Activated T-helper 9 cell treated with anti-CD3 and anti-CD28 coated beads, Interleukin-2, amount 50 U/mL, for 16 hours (primary cell): ENCODE measurements at regions not wholly inside any gene's neighbourhood (a gene's known extent, or its start where the extent isn't known, plus 50 kb on each side); places are given as distances from the start of the nearest gene placed in this dataset.
"Not testable (repeated sequence)": the region's sequence is repeated elsewhere in the genome, so short reads cannot be mapped to it uniquely, and the experiment has no call there.

Experiments
- DNase-seq: peaks from one replicate; pipeline ENCODE4 v3.0.0-alpha.2; 2020; ENCODE audit warnings: low read depth

DNA sequence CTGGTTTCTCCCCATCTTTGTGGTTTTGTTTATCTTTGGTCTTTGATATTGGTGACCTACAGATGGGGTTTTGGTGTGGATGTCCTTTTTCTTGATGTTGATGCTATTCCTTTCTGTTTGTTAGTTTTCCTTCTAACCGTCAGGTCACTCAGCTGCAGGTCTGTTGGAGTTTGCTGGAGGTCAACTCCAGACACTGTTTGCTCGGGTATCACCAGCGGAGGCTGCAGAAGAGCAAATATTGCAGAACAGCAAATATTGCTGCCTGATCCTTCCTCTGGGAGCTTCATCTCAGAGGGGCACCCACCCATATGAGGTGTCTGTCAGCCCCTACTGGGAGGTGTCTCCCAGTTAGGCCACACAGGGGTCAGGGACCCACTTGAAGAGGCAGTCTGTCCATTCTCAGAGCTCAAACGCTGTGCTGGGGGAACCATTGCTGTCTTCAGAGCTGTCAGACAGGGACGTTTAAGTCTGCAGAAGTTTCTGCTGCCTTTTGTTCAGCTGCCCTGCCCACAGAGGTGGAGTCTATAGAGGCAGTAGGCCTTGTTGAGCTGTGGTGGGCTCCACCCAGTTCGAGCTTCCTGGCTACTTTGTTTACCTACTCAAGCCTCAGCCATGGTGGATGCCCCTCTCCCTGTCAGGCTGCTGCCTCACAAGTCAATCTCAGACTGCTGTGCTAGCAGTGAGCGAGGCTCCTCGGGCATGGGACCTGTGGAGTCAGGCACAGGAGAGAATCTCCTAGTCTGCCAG lies 94.8 kb upstream of the BNIP2 start:
- DNase-seq = not testable (repeated sequence)

GRCh38 chr15:59779110-59779509 lies 90.0 kb upstream of the BNIP2 start:
- DNase-seq = no peak

DNA sequence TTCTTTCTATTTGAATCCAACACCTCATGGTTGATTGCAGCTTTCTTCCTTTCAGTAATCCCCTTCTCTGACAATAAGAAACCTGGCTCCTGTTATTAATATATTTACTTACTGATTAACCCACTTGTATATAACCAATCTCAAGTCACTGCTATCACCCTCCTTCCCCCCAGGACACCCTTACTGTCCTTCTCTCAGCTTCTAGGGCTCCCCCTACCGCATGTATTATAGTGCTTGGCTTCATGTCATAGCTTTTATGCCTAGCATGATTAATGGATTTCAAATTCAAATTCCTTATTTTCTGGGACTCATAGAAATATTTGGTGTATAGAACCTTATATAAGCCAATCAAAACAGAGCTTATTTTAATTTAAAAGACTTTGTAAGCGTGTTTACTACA lies 75.7 kb upstream of the BNIP2 start:
- DNase-seq = no peak

- no peak for DNase-seq
Measured at GRCh38 chr15:59762558-59762957, 73.4 kb upstream of the BNIP2 start.

DNA sequence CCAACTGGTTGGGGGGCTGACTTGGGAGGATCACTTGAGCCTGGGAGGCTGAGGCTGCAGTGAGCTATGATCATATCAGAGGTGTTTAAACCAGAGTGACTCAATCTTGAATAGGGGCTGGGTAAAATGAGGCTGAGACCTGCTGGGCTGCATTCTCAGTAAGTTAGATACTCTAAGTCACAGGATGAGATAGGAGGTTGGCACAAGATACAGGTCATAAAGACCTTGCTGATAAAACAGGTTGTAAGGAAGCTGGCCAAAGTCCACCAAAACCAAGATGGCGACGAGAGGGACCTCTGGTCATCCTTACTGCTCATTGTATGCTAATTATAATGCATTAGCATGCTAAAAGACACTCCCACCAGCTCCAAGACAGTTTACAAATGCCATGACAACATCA lies 71.1 kb upstream of the BNIP2 start:
- DNase-seq = not testable (repeated sequence)

DNA sequence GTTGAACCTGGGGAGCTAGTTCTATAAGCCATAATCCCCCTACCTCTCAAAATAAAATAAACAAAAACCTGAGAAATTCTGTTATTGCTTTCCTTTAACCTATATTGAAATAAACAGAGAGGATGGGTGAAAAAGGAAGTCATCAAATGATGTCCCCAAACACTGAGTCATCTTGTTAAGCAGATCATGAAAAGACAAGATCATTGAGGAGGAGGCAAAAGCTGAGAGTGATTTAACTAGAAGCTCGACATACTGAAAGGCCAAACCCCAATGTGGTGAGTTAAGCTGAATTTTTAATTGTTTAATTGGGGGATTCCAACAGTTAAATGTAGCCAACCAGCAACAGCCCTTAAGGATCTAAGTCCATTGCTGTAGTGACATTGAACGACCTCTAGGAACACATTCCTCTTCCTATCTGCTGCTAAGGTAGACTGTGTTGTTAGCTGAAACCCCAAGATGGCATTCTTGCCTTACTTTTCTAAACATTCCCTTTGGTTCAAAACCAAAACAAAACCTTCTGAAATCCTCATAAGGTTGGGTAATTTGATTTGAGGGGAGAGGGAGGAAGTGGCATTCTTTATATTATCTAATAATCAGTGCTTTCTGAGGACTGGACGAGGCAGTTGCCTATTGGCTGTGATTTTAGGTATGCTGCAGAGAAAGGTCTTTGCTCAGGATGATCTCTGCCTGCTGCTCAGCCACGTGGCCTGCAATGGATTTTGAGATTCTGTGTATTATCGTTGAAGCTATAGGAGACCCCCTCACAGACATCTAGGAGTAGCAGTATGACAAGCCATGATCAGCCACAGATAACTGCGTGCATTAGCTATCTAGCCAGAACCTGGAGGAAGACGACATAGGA lies 62.7 kb upstream of the BNIP2 start:
- no peak for DNase-seq

DNA sequence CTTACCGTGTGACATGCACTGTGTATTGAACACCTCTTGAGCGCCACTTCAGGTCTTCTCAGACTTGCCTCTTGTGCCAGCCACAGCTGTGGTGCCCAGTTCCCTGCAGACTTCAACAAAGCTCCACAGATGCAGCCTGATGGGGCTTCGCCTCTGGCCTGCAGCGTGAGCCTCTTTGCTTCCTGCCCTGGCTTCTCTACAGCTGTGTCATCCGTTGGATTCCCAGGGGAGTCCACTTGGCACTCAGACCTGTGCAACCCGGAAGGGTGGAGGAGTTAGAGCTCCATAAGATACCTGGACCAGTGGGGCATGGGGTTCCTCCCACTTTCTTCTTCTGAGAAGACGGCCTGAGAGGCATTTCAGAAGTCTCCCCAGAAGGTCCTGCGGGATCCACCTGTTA lies 57.7 kb upstream of the BNIP2 start:
- no peak for DNase-seq

GRCh38 chr15:59741274-59741906 lies 52.3 kb upstream of the BNIP2 start:
- no peak for DNase-seq

GRCh38 chr15:59739557-59740186 lies 50.6 kb upstream of the BNIP2 start:
- no peak for DNase-seq
